Kidney epithelial cell (primary cell): ENCODE measurements at regions not wholly inside any gene's neighbourhood (a gene's known extent, or its start where the extent isn't known, plus 50 kb on each side); places are given as distances from the start of the nearest gene placed in this dataset.

Experiments
- DNase-seq: peaks from one replicate; pipeline ENCODE4 v3.0.0-alpha.2; 2010; ENCODE audit warnings: low read depth
- H3K27me3 ChIP-seq: 2 replicates; pipeline ENCODE4 v1.6.0; 2011; ENCODE audit warnings: low read length; ENCODE audit not compliant: control insufficient read depth, insufficient read depth
- H3K36me3 ChIP-seq: 2 replicates; pipeline ENCODE4 v1.5.1; 2011; ENCODE audit warnings: low read length; ENCODE audit not compliant: control insufficient read depth, insufficient read depth
- H3K4me3 ChIP-seq: 2 replicates; pipeline ENCODE4 v1.5.1; 2011; ENCODE audit warnings: low read depth, mild to moderate bottlenecking, control low read depth, low read length
- CTCF ChIP-seq: IDR thresholded peaks from 2 replicates; pipeline ENCODE4 v1.5.1; 2011; ENCODE audit warnings: mild to moderate bottlenecking, moderate library complexity, low read length, control low read depth, inconsistent platforms; ENCODE audit not compliant: insufficient read depth, poor library complexity, severe bottlenecking

DNA sequence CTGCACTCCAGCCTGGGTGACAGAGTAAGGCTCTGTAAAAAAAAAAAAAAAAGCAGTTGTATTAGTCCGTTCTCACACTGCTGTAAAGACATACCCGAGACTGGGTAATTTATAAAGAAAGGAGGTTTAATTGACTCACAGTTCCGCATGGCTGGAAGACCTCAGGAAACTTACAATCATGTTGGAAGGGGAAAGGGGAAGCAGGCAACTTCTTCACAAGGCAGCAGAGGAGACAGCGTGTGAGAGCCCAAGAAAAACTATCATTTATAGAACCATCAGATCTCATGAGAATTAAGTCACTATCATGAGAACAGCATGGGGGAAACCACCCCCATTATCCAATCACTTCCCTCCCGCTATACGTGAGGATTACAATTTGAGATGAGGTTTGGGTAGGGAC, 151.7 kb upstream of the NR5A2 start:
- Histone ChIP-seq H3K4me3 (no peak overlapping the region), H3K36me3 (no peaks in the 10 kb centered on the region), H3K27me3 (no peaks in the 10 kb centered on the region)
- DNase-seq: no peak
- TF ChIP-seq CTCF: no peak

DNA sequence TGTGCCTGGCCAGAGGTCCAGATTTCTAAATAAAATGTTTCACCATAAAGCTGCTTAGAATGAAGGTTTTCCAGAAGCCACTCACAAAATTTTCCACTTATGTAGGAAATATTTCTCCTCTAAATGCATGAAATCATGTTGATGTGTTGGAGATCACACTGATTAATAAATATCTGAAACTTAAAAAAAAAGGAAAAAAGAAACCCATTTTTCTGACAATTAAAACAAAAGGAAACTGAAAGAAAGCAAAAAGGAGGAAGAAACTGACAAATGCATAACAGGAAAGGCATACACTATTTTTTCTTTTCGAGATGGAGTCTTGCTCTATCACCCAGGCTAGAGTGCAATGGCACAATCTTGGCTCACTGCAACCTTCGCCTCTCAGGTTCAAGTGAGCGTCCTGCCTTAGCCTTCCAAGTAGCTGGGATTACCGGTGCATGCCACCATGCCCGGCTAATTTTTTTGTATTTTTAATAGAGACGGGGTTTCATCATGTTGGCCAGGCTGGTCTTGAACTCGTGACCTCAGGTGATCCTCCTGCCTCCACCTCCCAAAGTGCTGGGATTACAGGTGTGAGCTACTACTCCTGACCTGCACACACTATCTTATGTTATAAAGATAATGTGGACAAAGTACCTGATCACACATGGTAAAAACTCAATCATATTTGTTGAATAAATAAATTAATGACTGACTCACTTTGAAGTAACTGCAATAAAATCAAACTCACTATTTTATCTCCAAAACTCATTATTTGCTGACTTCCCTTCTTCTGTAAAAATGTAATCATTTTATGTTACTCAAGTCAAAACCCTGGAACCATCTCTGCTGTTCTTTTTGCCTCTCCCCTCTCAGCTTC, 149.8 kb upstream of the NR5A2 start:
- Histone ChIP-seq H3K36me3 (no peaks in the 10 kb centered on the region), H3K27me3 (no peaks in the 10 kb centered on the region), H3K4me3 (no peak overlapping the region)
- TF ChIP-seq CTCF: no peak
- DNase-seq: no peak

DNA sequence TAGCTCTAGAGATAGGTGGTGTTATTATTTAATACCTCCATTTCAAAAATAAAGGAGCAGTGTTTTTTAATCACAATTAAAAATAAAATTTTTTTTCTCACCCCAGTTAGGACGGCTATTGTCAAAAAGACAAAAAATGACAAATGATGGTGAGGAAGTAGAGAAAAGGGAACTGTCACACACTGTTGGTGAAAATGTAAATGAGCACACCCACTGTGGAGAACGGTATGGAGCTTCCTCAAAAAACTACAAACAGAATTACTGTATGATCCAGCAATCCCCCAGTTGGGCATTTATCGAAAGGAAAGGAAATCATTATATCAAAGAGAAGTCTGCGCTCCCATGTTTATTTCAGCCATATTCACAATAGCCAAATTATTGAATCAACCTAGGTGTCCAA, 148.7 kb upstream of the NR5A2 start:
- no peaks in the 10 kb centered on the region for H3K36me3 ChIP-seq
- no peak for TF ChIP-seq CTCF
- no peak for DNase-seq
- no peaks in the 10 kb centered on the region for H3K27me3 ChIP-seq
- H3K4me3 ChIP-seq: no peak overlapping the region

DNA sequence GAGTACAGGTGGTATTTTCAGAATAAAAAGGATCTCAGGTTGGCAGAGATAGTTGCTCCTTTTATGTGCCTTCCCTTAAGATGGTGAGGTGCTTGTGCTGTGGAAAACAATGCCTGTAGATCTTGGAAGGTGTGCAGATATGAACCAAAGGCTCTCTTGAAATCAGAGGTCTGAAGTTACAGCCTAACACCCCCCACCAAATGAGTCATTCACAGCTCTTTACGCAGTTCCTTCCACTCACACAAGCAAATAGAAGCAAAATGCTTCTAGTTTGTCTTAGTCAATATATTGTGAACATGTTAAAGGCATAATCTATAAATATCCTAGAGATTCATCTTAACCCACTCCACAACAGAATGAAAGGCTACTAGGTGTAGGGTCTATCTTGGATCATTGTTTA, 128.9 kb upstream of the NR5A2 start:
- no peak for TF ChIP-seq CTCF
- Histone ChIP-seq H3K27me3 (no peaks in the 10 kb centered on the region), H3K4me3 (no peak overlapping the region), H3K36me3 (no peaks in the 10 kb centered on the region)
- DNase-seq: no peak

DNA sequence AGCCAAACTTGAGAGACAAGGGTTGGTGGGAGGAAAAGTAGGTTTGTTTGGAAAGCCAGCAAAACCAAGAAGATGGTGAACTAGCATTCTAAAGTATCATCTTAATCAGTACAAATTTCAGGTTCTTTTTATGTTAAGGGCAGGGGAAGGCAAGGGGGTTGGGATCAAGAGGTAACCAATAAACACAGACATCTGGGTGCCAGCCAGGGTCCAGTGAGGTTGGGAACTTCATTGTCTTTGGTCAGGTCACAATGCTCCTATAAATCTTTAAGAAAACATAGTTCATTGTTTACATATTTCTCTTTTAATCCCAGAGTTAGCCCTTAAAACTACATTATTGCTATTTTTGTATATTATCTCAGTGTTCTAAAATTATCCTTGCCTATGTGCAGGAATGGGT, 126.2 kb upstream of the NR5A2 start:
- TF ChIP-seq CTCF: no peak
- no peak overlapping the region for H3K4me3 ChIP-seq
- H3K36me3 ChIP-seq: no peaks in the 10 kb centered on the region
- DNase-seq: no peak
- no peaks in the 10 kb centered on the region for H3K27me3 ChIP-seq

DNA sequence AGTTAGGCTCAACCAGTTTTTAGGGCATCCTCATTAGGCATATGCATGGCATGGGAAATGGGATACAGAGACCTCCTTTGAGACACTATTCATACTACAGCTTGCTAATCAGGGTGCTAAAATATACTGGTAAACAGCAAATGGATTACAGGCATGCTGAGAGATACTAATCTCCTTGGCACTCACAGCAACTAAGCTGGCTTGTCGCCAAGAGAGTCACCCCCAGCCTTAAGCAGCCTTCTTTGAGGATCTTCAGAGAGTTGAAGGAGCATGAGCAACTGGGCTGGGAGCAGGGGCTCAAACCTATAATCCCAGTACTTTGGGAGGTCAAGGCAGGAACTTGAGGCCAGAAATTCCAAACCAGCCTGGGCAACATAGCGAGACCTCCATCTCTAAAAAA, 120.1 kb upstream of the NR5A2 start:
- DNase-seq: no peak
- Histone ChIP-seq H3K4me3 (no peak overlapping the region), H3K36me3 (no peaks in the 10 kb centered on the region), H3K27me3 (no peaks in the 10 kb centered on the region)
- no peak for TF ChIP-seq CTCF
